Keratinocyte (primary cell): ENCODE measurements at regions not wholly inside any gene's neighbourhood (a gene's known extent, or its start where the extent isn't known, plus 50 kb on each side); places are given as distances from the start of the nearest gene placed in this dataset.

Experiments
- DNase-seq: peaks from one replicate; pipeline ENCODE4 v3.0.0-alpha.2; 2011; ENCODE audit warnings: low read depth, missing footprints, low spot score
- FAIRE-seq: peaks from 2 replicates; lab custom pipeline; 2011; peaks lifted over from hg19 to GRCh38; lab: Jason Lieb, UNC
- H2AFZ ChIP-seq: 2 replicates; pipeline ENCODE4 v1.6.0; 2012; ENCODE audit warnings: low read length, control low read depth, inconsistent platforms; ENCODE audit not compliant: control insufficient read depth
- H3K27ac ChIP-seq: 2 replicates; pipeline ENCODE4 v1.5.1; 2011; ENCODE audit warnings: low read length; ENCODE audit not compliant: control insufficient read depth, insufficient read depth
- H3K27me3 ChIP-seq: 3 replicates; pipeline ENCODE4 v1.6.0; 2011; ENCODE audit warnings: low read length; ENCODE audit not compliant: control insufficient read depth, insufficient read depth; ENCODE audit errors: extremely low read depth
- H3K36me3 ChIP-seq, 2 experiments: 2 replicates in 1 of 2; 3 replicates in 1 of 2; pipeline ENCODE4 v1.5.1; 2011; ENCODE audit warnings: low read length in 2 of 2, mild to moderate bottlenecking in 1 of 2; ENCODE audit not compliant: control insufficient read depth in 2 of 2, insufficient read depth in 2 of 2; ENCODE audit errors: extremely low read depth in 1 of 2
- H3K4me1 ChIP-seq: 3 replicates; pipeline ENCODE4 v1.5.1; 2011; ENCODE audit warnings: low read length; ENCODE audit not compliant: control insufficient read depth, insufficient read depth; ENCODE audit errors: extremely low read depth
- H3K4me2 ChIP-seq: 3 replicates; pipeline ENCODE4 v1.6.0; 2011; ENCODE audit warnings: low read depth, low read length; ENCODE audit not compliant: control insufficient read depth, insufficient read depth; ENCODE audit errors: extremely low read depth
- H3K4me3 ChIP-seq, 3 experiments: fragments of 200-600 bp in 1 of 3; sonication (generic) in 1 of 3; 2 replicates in 2 of 3; 3 replicates in 1 of 3; pipeline ENCODE4 v1.5.1; 2011 to 2016; ENCODE audit warnings: low read length in 3 of 3, mild to moderate bottlenecking in 3 of 3, control low read depth in 2 of 3, inconsistent platforms in 1 of 3, low read depth in 1 of 3, mixed read lengths in 1 of 3, mixed run types in 1 of 3, moderate library complexity in 1 of 3; ENCODE audit not compliant: control insufficient read depth in 2 of 3, insufficient read depth in 2 of 3; ENCODE audit errors: extremely low read depth in 1 of 3
- H3K79me2 ChIP-seq: 2 replicates; pipeline ENCODE4 v1.6.0; 2012; ENCODE audit warnings: low read length; ENCODE audit not compliant: control insufficient read depth, insufficient read depth
- H3K9ac ChIP-seq: 3 replicates; pipeline ENCODE4 v1.6.0; 2011; ENCODE audit warnings: low read length; ENCODE audit not compliant: control insufficient read depth, insufficient read depth; ENCODE audit errors: extremely low read depth
- H3K9me1 ChIP-seq: 3 replicates; pipeline ENCODE4 v1.6.0; 2011; ENCODE audit warnings: low read length; ENCODE audit not compliant: control insufficient read depth, insufficient read depth; ENCODE audit errors: extremely low read depth
- H3K9me3 ChIP-seq: 2 replicates; pipeline ENCODE4 v1.5.1; 2012; ENCODE audit warnings: low read depth, low read length; ENCODE audit not compliant: control insufficient read depth
- H4K20me1 ChIP-seq: 3 replicates; pipeline ENCODE4 v1.6.0; 2011; ENCODE audit warnings: low read length; ENCODE audit not compliant: control insufficient read depth, insufficient read depth; ENCODE audit errors: extremely low read depth
- EZH2 ChIP-seq: IDR thresholded peaks from one replicate; pipeline ENCODE4 v1.6.1; 2012; ENCODE audit warnings: inconsistent platforms, mild to moderate bottlenecking, low read length, moderate library complexity
- dilution Hi-C: fragments of 300-500 bp; cut with MboI; formaldehyde crosslinking; loops from one replicate; pipeline ENCODE4 v1.7.0; 2020; ENCODE audit warnings: low sequenced_read_pairs; ENCODE audit not compliant: extremely low pct_ligation_motif_present
- TF ChIP-seq, protein P1 (sequence below), 3 experiments: IDR thresholded peaks in 1 of 3; conservative IDR thresholded peaks in 1 of 3; optimal IDR thresholded peaks in 1 of 3; 2 replicates in 2 of 3; 3 replicates in 1 of 3; pipeline versions ENCODE3 to v1.5.1; 2011; ENCODE audit warnings: low read length in 3 of 3, mild to moderate bottlenecking in 3 of 3, moderate library complexity in 2 of 3, control low read depth in 1 of 3, inconsistent platforms in 1 of 3; ENCODE audit not compliant: insufficient read depth in 2 of 3; ENCODE audit errors: extremely low read depth in 1 of 3

GRCh38 chr16:54792811-54793210 lies 137.9 kb upstream of the IRX5 start:
- H3K4me1 ChIP-seq: no peaks in the 10 kb centered on the region
- H3K9ac ChIP-seq: no peak overlapping the region
- H3K9me1 ChIP-seq: no peaks in the 10 kb centered on the region
- no peaks in the 10 kb centered on the region for H3K36me3 ChIP-seq
- dilution Hi-C loops: no loop called here
- H4K20me1 ChIP-seq: no peaks in the 10 kb centered on the region
- no peak overlapping the region for H3K4me2 ChIP-seq
- no peak overlapping the region for H3K27ac ChIP-seq
- DNase-seq (no peak), FAIRE-seq (no peak)
- no peaks in the 10 kb centered on the region for H3K9me3 ChIP-seq
- no peak for TF ChIP-seq EZH2
- TF ChIP-seq, protein P1, sequence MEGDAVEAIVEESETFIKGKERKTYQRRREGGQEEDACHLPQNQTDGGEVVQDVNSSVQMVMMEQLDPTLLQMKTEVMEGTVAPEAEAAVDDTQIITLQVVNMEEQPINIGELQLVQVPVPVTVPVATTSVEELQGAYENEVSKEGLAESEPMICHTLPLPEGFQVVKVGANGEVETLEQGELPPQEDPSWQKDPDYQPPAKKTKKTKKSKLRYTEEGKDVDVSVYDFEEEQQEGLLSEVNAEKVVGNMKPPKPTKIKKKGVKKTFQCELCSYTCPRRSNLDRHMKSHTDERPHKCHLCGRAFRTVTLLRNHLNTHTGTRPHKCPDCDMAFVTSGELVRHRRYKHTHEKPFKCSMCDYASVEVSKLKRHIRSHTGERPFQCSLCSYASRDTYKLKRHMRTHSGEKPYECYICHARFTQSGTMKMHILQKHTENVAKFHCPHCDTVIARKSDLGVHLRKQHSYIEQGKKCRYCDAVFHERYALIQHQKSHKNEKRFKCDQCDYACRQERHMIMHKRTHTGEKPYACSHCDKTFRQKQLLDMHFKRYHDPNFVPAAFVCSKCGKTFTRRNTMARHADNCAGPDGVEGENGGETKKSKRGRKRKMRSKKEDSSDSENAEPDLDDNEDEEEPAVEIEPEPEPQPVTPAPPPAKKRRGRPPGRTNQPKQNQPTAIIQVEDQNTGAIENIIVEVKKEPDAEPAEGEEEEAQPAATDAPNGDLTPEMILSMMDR (optimal IDR thresholded peaks at IDR 0.05 in 1 of 3, IDR thresholded peaks at IDR 0.05 in 1 of 3, conservative IDR thresholded peaks at IDR 0.05 in 1 of 3; ENCODE audit: extremely low read depth in 1 of 3, insufficient read depth in 2 of 3, low read length in 3 of 3): no peak
- no peak overlapping the region for H3K4me3 ChIP-seq
- H3K79me2 ChIP-seq: no peaks in the 10 kb centered on the region
- no peaks in the 10 kb centered on the region for H3K27me3 ChIP-seq
- no peak overlapping the region for H2AFZ ChIP-seq

GRCh38 chr16:54787045-54787444 lies 143.6 kb upstream of the IRX5 start:
- no peaks in the 10 kb centered on the region for H4K20me1 ChIP-seq
- FAIRE-seq (no peak), DNase-seq (no peak)
- H3K4me3 ChIP-seq: no peak overlapping the region
- no peaks in the 10 kb centered on the region for H3K79me2 ChIP-seq
- H3K27ac ChIP-seq: no peak overlapping the region
- H3K27me3 ChIP-seq: no peaks in the 10 kb centered on the region
- dilution Hi-C loops: no loop called here
- no peak overlapping the region for H3K4me2 ChIP-seq
- H3K9ac ChIP-seq: no peak overlapping the region
- no peaks in the 10 kb centered on the region for H3K36me3 ChIP-seq
- no peaks in the 10 kb centered on the region for H3K9me3 ChIP-seq
- TF ChIP-seq, protein P1 (optimal IDR thresholded peaks at IDR 0.05 in 1 of 3, IDR thresholded peaks at IDR 0.05 in 1 of 3, conservative IDR thresholded peaks at IDR 0.05 in 1 of 3; ENCODE audit: extremely low read depth in 1 of 3, insufficient read depth in 2 of 3, low read length in 3 of 3): no peak
- no peak for TF ChIP-seq EZH2
- no peaks in the 10 kb centered on the region for H3K9me1 ChIP-seq
- no peak overlapping the region for H2AFZ ChIP-seq
- H3K4me1 ChIP-seq: peaks cover 5% of the 10 kb centered on the region
